Ectodermal cell (in vitro differentiated cells): ENCODE measurements at regions not wholly inside any gene's neighbourhood (a gene's known extent, or its start where the extent isn't known, plus 50 kb on each side); places are given as distances from the start of the nearest gene placed in this dataset.

Source experiments
- H3K27ac ChIP-seq: 2 replicates; pipeline ENCODE4 v1.7.0; 2013; ENCODE audit warnings: mild to moderate bottlenecking, low read depth, low read length; ENCODE audit not compliant: insufficient read depth, poor library complexity, severe bottlenecking
- H3K27me3 ChIP-seq: 2 replicates; pipeline ENCODE4 v1.7.0; 2013; ENCODE audit warnings: mild to moderate bottlenecking, low read length; ENCODE audit not compliant: insufficient read depth, control insufficient read depth, poor library complexity, severe bottlenecking
- H3K36me3 ChIP-seq: one replicate; pipeline ENCODE4 v1.7.0; 2013; ENCODE audit warnings: low read length; ENCODE audit not compliant: control insufficient read depth, insufficient read depth
- H3K4me1 ChIP-seq: one replicate; pipeline ENCODE4 v1.7.0; 2013; ENCODE audit warnings: low read length; ENCODE audit not compliant: control insufficient read depth, insufficient read depth
- H3K4me3 ChIP-seq: 2 replicates; pipeline ENCODE4 v1.7.0; 2013; ENCODE audit warnings: low read depth, low read length, control low read depth; ENCODE audit not compliant: insufficient read depth
- H3K9me3 ChIP-seq: 2 replicates; pipeline ENCODE4 v1.7.0; 2013; ENCODE audit warnings: mild to moderate bottlenecking, low read length, moderate library complexity; ENCODE audit not compliant: control insufficient read depth
- WGBS, 2 experiments: methylation state at CpG; one replicate each; pipeline ENCODE4 v1.1.7; 2013; ENCODE audit warnings: missing lambda C conversion rate in 2 of 2; 5-methylcytosine and 5-hydroxymethylcytosine counted together

DNA sequence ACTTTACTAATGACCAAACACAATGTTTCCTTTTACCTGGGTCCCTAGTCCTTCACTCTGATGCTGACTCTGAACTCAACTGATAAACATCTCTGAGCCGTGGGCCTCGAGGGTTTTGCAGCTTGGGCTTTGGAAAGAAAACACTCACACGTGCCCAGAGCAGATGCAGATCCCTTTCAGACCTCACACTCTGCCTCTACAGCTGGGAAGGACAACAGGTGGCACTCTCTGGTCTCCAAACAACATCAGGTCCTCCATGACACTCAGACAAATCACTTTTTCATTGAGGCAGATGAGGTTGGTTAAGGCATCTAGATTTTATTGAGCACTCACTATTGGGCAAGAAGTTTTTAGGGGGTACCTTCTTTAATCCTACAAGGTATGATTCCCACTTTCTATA, 64.7 kb upstream of the NTRK3 start:
- WGBS, 2 experiments: 70 to 85% methylated on average over 3 of the region's 3 CpGs

GRCh38 chr15:88316586-88316985, 60.0 kb upstream of the NTRK3 start:
- WGBS, 2 experiments: 96 to 97% methylated on average over 2 of the region's 3 CpGs
- H3K4me1 ChIP-seq: no peaks in the 10 kb centered on the region
- H3K27me3 ChIP-seq: no peaks in the 10 kb centered on the region
- H3K4me3 ChIP-seq: no peak overlapping the region
- H3K9me3 ChIP-seq: no peaks in the 10 kb centered on the region
- H3K27ac ChIP-seq: no peak overlapping the region
- H3K36me3 ChIP-seq: no peaks in the 10 kb centered on the region

More for the DNA sequence above, 64.7 kb upstream of the NTRK3 start:
- no peak overlapping the region for H3K27ac ChIP-seq
- no peaks in the 10 kb centered on the region for H3K36me3 ChIP-seq
- no peaks in the 10 kb centered on the region for H3K4me1 ChIP-seq
- H3K9me3 ChIP-seq: no peaks in the 10 kb centered on the region
- H3K4me3 ChIP-seq: no peak overlapping the region
- no peaks in the 10 kb centered on the region for H3K27me3 ChIP-seq

DNA sequence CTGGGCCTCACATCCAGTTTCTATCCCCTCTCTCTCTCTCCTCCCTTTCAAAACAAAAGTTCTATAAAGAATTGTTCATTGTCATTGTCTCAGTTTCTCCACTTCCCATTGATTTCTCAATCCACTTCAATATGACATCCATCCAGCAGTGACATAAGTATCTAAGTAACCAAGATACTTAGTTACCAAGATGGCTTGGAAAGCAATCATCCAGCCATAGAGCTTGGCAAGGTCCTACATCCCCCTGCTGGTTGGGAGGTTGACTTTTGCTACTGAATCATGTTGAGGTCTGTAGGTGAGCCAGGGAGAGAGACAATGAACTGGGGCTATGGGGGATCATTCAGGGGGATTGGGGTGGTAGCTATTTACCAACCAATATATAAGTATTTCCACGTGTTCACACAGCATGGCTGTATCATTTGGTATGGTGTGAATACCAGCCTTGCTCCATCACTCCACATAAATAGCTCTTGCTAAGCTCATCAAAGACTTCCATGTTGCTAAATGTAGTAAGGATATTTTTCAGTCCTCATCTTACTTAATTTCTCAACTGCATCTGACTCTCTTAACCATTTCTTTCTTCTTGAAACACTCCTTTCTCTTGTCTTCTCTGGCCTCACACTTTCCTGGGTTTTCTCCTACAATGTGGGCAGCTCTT, 58.8 kb upstream of the NTRK3 start:
- no peaks in the 10 kb centered on the region for H3K27me3 ChIP-seq
- H3K27ac ChIP-seq: no peak overlapping the region
- no peaks in the 10 kb centered on the region for H3K36me3 ChIP-seq
- no peaks in the 10 kb centered on the region for H3K4me1 ChIP-seq
- 100% methylated on average over 1 of the region's 1 CpG; no CpG with 5 or more reads in 1 of the 2 experiments for WGBS, 2 experiments
- H3K4me3 ChIP-seq: no peak overlapping the region
- H3K9me3 ChIP-seq: no peaks in the 10 kb centered on the region

- no peak overlapping the region for H3K27ac ChIP-seq
- WGBS, 2 experiments: 74 to 78% methylated on average over 7 of the region's 7 CpGs
Measured at GRCh38 chr15:88312941-88313579, 56.5 kb upstream of the NTRK3 start.

GRCh38 chr15:88309363-88309762, 52.8 kb upstream of the NTRK3 start:
- Histone ChIP-seq H3K4me1 (no peaks in the 10 kb centered on the region), H3K36me3 (no peaks in the 10 kb centered on the region), H3K4me3 (no peak overlapping the region), H3K9me3 (no peaks in the 10 kb centered on the region), H3K27me3 (no peaks in the 10 kb centered on the region), H3K27ac (no peak overlapping the region)
- 81 to 90% methylated on average over 2 of the region's 3 CpGs for WGBS, 2 experiments

More at GRCh38 chr15:88312941-88313579, 56.5 kb upstream of the NTRK3 start:
- Histone ChIP-seq H3K27me3 (no peaks in the 10 kb centered on the region), H3K36me3 (no peaks in the 10 kb centered on the region), H3K9me3 (no peaks in the 10 kb centered on the region), H3K4me1 (no peaks in the 10 kb centered on the region), H3K4me3 (no peak overlapping the region)

- Histone ChIP-seq H3K9me3 (no peaks in the 10 kb centered on the region), H3K27me3 (no peaks in the 10 kb centered on the region), H3K4me3 (no peak overlapping the region), H3K4me1 (no peaks in the 10 kb centered on the region), H3K36me3 (no peaks in the 10 kb centered on the region), H3K27ac (no peak overlapping the region)
- WGBS, 2 experiments: 83 to 93% methylated on average over 2 of the region's 2 CpGs
Measured at GRCh38 chr15:88307344-88307743, 50.8 kb upstream of the NTRK3 start.
